PC-9 (cell line): ENCODE measurements at regions not wholly inside any gene's neighbourhood (a gene's known extent, or its start where the extent isn't known, plus 50 kb on each side); places are given as distances from the start of the nearest gene placed in this dataset.

Source experiments
- CTCF ChIP-seq: fragments of 200-600 bp; sonication (generic); conservative IDR thresholded peaks from 2 replicates; pipeline ENCODE4 v1.6.1; 2017; ENCODE audit warnings: mixed run types, antibody characterized with exemption, mild to moderate bottlenecking, moderate library complexity
- EZH2 ChIP-seq: fragments of 200-600 bp; sonication (generic); IDR thresholded peaks from 2 replicates; pipeline ENCODE4 v1.8.0; 2017; ENCODE audit warnings: antibody characterized with exemption, low read depth

- no peak for TF ChIP-seq EZH2
- no peak for TF ChIP-seq CTCF
Measured at GRCh38 chr6:166050559-166050958, 117.1 kb downstream of the TBXT start.
